HFF-Myc (cell line): ENCODE measurements at regions not wholly inside any gene's neighbourhood (a gene's known extent, or its start where the extent isn't known, plus 50 kb on each side); places are given as distances from the start of the nearest gene placed in this dataset.

ENCODE experiments used
- DNase-seq: peaks from one replicate; pipeline ENCODE4 v3.0.0-alpha.2; 2011; ENCODE audit warnings: low read depth; ENCODE audit errors: extremely low read depth
- H3K4me3 ChIP-seq: replicated peaks from 2 replicates; pipeline ENCODE4 v1.5.1; 2011; ENCODE audit warnings: low read depth, mild to moderate bottlenecking, control low read depth, low read length
- CTCF ChIP-seq: IDR thresholded peaks from 2 replicates; pipeline ENCODE4 v1.5.1; 2012; ENCODE audit warnings: mild to moderate bottlenecking, low read depth, low read length, control low read depth; ENCODE audit errors: missing control alignments

GRCh38 chr14:99329711-99330315 lies 57.8 kb upstream of the BCL11B start:
- no peak overlapping the region for H3K4me3 ChIP-seq
- no peak for DNase-seq
- no peak for TF ChIP-seq CTCF

GRCh38 chr14:99327458-99328250 lies 55.7 kb upstream of the BCL11B start:
- no peak for TF ChIP-seq CTCF
- H3K4me3 ChIP-seq = no peak overlapping the region
- no peak for DNase-seq

- DNase-seq = no peak
- peak; percentile 18 for TF ChIP-seq CTCF
- no peak overlapping the region for H3K4me3 ChIP-seq
These were observed 55.1 kb upstream of the BCL11B start for GRCh38 chr14:99327050-99327449.

- H3K4me3 ChIP-seq = no peak overlapping the region
- TF ChIP-seq CTCF = no peak
- no peak for DNase-seq
These were observed 54.2 kb upstream of the BCL11B start for GRCh38 chr14:99326041-99326710.

GRCh38 chr14:99325591-99325990 lies 53.6 kb upstream of the BCL11B start:
- TF ChIP-seq CTCF = no peak
- no peak for DNase-seq
- H3K4me3 ChIP-seq = no peak overlapping the region

GRCh38 chr14:99325016-99325415 lies 53.0 kb upstream of the BCL11B start:
- TF ChIP-seq CTCF = no peak

More at GRCh38 chr14:99325016-99325415, 53.0 kb upstream of the BCL11B start:
- DNase-seq = no peak
- H3K4me3 ChIP-seq = no peak overlapping the region
